WTC11 (cell line): ENCODE measurements at regions not wholly inside any gene's neighbourhood (a gene's known extent, or its start where the extent isn't known, plus 50 kb on each side); places are given as distances from the start of the nearest gene placed in this dataset.

Source experiments
- ATF1 ChIP-seq: sonication (generic); formaldehyde crosslinking; IDR thresholded peaks from 2 replicates; pipeline ENCODE4 v1.8.1; 2023; ENCODE audit warnings: mild to moderate bottlenecking, moderate library complexity, missing genetic modification reagents
- CREM ChIP-seq: sonication (generic); formaldehyde crosslinking; IDR thresholded peaks from 2 replicates; pipeline ENCODE4 v1.8.1; 2022; ENCODE audit warnings: mild to moderate bottlenecking, missing genetic modification reagents, moderate library complexity
- ESRRA ChIP-seq: sonication (generic); formaldehyde crosslinking; IDR thresholded peaks from 2 replicates; pipeline ENCODE4 v1.8.1; 2022; ENCODE audit warnings: mild to moderate bottlenecking, missing genetic modification reagents, borderline replicate concordance
- JUN ChIP-seq: sonication (generic); formaldehyde crosslinking; IDR thresholded peaks from 2 replicates; pipeline ENCODE4 v1.8.0; 2023; ENCODE audit warnings: mild to moderate bottlenecking, missing genetic modification reagents
- TCF7 ChIP-seq: sonication (generic); formaldehyde crosslinking; IDR thresholded peaks from 2 replicates; pipeline ENCODE4 v1.8.0; 2022; ENCODE audit warnings: mild to moderate bottlenecking, low read depth, missing genetic modification reagents, moderate library complexity
- TF ChIP-seq, protein P1 (sequence below): fragments of 200-600 bp; IDR thresholded peaks from 2 replicates; pipeline ENCODE4 v1.8.0; 2022; ENCODE audit warnings: antibody characterized with exemption
- TF ChIP-seq, protein P2 (sequence below): sonication (generic); formaldehyde crosslinking; IDR thresholded peaks from 2 replicates; pipeline ENCODE4 v1.8.1; 2023; ENCODE audit warnings: mild to moderate bottlenecking, missing genetic modification reagents
- TF ChIP-seq, protein P3 (sequence below): sonication (generic); formaldehyde crosslinking; IDR thresholded peaks from 2 replicates; pipeline ENCODE4 v1.8.1; 2023; ENCODE audit warnings: mild to moderate bottlenecking, missing genetic modification reagents
- TF ChIP-seq, protein P4 (sequence below): sonication (generic); formaldehyde crosslinking; IDR thresholded peaks from 2 replicates; pipeline ENCODE4 v1.8.0; 2022; ENCODE audit warnings: mild to moderate bottlenecking, missing genetic modification reagents
- TF ChIP-seq, protein P5 (sequence below): fragments of 250-450 bp; sonication (Bioruptor Pico); IDR thresholded peaks from 2 replicates; pipeline ENCODE4 v2.1.2; 2022; ENCODE audit warnings: mild to moderate bottlenecking, moderate library complexity
- TF ChIP-seq, protein P6 (sequence below): sonication (generic); formaldehyde crosslinking; IDR thresholded peaks from 2 replicates; pipeline ENCODE4 v1.8.1; 2022; ENCODE audit warnings: mild to moderate bottlenecking, moderate library complexity, missing genetic modification reagents

DNA sequence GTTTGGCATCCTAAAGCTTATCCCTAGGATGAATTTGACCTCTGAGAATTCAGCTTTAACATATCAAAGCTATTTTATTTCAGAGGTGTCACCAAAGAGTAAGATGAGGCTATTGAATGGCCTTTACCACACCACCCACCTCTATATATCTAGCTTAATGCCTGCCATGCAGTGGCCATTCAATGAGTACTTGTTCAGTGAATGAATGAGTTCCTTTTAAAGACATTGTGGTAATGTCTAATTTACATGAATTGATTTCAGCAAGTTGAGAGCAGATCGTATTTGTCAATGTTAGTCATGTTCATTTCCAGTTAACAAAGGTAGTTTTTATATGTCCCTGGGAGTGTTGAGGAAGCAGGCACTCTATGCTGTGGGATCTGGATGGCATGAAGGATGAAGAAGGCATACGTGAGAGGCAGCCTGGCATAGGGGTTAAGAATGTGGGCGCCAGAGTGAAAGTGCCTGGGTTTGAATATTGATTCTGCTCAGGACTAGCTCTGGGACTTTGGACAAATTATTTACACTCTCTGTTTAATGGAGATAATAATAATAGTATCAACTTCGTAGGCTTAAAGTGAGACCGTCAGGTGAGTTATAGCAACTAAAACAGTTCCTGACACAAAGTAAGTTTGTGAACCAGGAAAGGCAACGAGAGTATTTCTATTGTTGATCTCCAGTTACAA lies 434.1 kb upstream of the CHST9 start:
- TF ChIP-seq, protein P1, sequence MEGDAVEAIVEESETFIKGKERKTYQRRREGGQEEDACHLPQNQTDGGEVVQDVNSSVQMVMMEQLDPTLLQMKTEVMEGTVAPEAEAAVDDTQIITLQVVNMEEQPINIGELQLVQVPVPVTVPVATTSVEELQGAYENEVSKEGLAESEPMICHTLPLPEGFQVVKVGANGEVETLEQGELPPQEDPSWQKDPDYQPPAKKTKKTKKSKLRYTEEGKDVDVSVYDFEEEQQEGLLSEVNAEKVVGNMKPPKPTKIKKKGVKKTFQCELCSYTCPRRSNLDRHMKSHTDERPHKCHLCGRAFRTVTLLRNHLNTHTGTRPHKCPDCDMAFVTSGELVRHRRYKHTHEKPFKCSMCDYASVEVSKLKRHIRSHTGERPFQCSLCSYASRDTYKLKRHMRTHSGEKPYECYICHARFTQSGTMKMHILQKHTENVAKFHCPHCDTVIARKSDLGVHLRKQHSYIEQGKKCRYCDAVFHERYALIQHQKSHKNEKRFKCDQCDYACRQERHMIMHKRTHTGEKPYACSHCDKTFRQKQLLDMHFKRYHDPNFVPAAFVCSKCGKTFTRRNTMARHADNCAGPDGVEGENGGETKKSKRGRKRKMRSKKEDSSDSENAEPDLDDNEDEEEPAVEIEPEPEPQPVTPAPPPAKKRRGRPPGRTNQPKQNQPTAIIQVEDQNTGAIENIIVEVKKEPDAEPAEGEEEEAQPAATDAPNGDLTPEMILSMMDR, result no peak
- TF ChIP-seq, protein P2, sequence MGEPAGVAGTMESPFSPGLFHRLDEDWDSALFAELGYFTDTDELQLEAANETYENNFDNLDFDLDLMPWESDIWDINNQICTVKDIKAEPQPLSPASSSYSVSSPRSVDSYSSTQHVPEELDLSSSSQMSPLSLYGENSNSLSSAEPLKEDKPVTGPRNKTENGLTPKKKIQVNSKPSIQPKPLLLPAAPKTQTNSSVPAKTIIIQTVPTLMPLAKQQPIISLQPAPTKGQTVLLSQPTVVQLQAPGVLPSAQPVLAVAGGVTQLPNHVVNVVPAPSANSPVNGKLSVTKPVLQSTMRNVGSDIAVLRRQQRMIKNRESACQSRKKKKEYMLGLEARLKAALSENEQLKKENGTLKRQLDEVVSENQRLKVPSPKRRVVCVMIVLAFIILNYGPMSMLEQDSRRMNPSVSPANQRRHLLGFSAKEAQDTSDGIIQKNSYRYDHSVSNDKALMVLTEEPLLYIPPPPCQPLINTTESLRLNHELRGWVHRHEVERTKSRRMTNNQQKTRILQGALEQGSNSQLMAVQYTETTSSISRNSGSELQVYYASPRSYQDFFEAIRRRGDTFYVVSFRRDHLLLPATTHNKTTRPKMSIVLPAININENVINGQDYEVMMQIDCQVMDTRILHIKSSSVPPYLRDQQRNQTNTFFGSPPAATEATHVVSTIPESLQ (CRISPR knock-in tag), result no peak
- no peak for TF ChIP-seq CREM (CRISPR knock-in tag)
- no peak for TF ChIP-seq JUN (CRISPR knock-in tag)
- TF ChIP-seq, protein P3, sequence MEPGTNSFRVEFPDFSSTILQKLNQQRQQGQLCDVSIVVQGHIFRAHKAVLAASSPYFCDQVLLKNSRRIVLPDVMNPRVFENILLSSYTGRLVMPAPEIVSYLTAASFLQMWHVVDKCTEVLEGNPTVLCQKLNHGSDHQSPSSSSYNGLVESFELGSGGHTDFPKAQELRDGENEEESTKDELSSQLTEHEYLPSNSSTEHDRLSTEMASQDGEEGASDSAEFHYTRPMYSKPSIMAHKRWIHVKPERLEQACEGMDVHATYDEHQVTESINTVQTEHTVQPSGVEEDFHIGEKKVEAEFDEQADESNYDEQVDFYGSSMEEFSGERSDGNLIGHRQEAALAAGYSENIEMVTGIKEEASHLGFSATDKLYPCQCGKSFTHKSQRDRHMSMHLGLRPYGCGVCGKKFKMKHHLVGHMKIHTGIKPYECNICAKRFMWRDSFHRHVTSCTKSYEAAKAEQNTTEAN (CRISPR knock-in tag), result no peak
- TF ChIP-seq ATF1, result no peak
- TF ChIP-seq, protein P4, sequence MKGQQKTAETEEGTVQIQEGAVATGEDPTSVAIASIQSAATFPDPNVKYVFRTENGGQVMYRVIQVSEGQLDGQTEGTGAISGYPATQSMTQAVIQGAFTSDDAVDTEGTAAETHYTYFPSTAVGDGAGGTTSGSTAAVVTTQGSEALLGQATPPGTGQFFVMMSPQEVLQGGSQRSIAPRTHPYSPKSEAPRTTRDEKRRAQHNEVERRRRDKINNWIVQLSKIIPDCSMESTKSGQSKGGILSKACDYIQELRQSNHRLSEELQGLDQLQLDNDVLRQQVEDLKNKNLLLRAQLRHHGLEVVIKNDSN (CRISPR knock-in tag), result no peak
- no peak for TF ChIP-seq ESRRA (CRISPR knock-in tag)
- TF ChIP-seq, protein P5, sequence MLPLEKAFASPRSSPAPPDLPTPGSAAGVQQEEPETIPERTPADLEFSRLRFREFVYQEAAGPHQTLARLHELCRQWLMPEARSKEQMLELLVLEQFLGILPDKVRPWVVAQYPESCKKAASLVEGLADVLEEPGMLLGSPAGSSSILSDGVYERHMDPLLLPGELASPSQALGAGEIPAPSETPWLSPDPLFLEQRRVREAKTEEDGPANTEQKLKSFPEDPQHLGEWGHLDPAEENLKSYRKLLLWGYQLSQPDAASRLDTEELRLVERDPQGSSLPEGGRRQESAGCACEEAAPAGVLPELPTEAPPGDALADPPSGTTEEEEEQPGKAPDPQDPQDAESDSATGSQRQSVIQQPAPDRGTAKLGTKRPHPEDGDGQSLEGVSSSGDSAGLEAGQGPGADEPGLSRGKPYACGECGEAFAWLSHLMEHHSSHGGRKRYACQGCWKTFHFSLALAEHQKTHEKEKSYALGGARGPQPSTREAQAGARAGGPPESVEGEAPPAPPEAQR (CRISPR knock-in tag), result no peak
- TF ChIP-seq TCF7 (CRISPR knock-in tag), result no peak
- TF ChIP-seq, protein P6, sequence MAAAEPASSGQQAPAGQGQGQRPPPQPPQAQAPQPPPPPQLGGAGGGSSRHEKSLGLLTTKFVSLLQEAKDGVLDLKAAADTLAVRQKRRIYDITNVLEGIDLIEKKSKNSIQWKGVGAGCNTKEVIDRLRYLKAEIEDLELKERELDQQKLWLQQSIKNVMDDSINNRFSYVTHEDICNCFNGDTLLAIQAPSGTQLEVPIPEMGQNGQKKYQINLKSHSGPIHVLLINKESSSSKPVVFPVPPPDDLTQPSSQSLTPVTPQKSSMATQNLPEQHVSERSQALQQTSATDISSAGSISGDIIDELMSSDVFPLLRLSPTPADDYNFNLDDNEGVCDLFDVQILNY (CRISPR knock-in tag), result no peak
